ENCODE measurements at regions not wholly inside any gene's neighbourhood (a gene's known extent, or its start where the extent isn't known, plus 50 kb on each side); places are given as distances from the start of the nearest gene placed in this dataset.

GRCh38 chr15:81774309-81774708 is 271.5 kb downstream of the MEX3B start:
- no peak overlapping the region for H2AFZ ChIP-seq (ENCODE audit: low read depth)
- DNase-seq, result no peak
- no peaks in the 10 kb centered on the region for H3K79me2 ChIP-seq (ENCODE audit: insufficient read depth)
- no peak overlapping the region for H3K4me2 ChIP-seq
- ChIA-PET CTCF (interaction anchor here (1.0 kb wide), 2 partner anchors 13 to 35 kb away, joined by 3 read pairs; no protein-coding TSS in a partner anchor), POLR2A (no interaction called here)
- no peak overlapping the region for H3K9ac ChIP-seq
- no peaks in the 10 kb centered on the region for H3K9me2 ChIP-seq
- no peak overlapping the region for H3K27ac ChIP-seq (ENCODE audit: low read depth in 2 of 2, low read length in 1 of 2)
- no peaks in the 10 kb centered on the region for H3K9me3 ChIP-seq
- H3K4me3 ChIP-seq (ENCODE audit: low read depth in 2 of 2, low read length in 1 of 2), result no peak overlapping the region
- H3K4me1 ChIP-seq (ENCODE audit: control insufficient read depth in 1 of 2, insufficient read depth in 2 of 2, low read depth in 1 of 2, low read length in 1 of 2), result no peaks in the 10 kb centered on the region; a peak in 1 of 4 replicates
- H3F3A ChIP-seq (replicated peaks; ENCODE audit: insufficient read depth), result no peaks in the 10 kb centered on the region
- H3K36me3 ChIP-seq (replicated peaks in 1 of 2; ENCODE audit: control insufficient read depth in 1 of 2, insufficient read depth in 2 of 2, low read length in 1 of 2), result no peaks in the 10 kb centered on the region
- H3K27me3 ChIP-seq (ENCODE audit: insufficient read depth), result no peaks in the 10 kb centered on the region
- TF ChIP-seq TAF1 (IDR thresholded peaks at IDR 0.05; ENCODE audit: borderline replicate concordance, low read depth, low read length) (no peak), REST (IDR thresholded peaks at IDR 0.05; ENCODE audit: low read depth, low read length) (no peak), CHD2 (IDR thresholded peaks at IDR 0.05; ENCODE audit: low read length, partially characterized antibody) (no peak), PBX3 (IDR thresholded peaks at IDR 0.05) (no peak), SIN3A (IDR thresholded peaks at IDR 0.05; ENCODE audit: borderline replicate concordance, low read depth, low read length) (no peak), NRF1 (IDR thresholded peaks at IDR 0.05; ENCODE audit: low read depth, low read length) (no peak), FOSL2 (IDR thresholded peaks at IDR 0.05; ENCODE audit: borderline replicate concordance, low read depth) (no peak), ZBTB33 (IDR thresholded peaks at IDR 0.05; ENCODE audit: borderline replicate concordance, low read depth) (no peak), ELF1 (IDR thresholded peaks at IDR 0.05) (no peak), FOXM1 (IDR thresholded peaks at IDR 0.05; ENCODE audit: low read depth) (no peak), YY1 (IDR thresholded peaks at IDR 0.05; ENCODE audit: low read depth) (no peak), RXRA (IDR thresholded peaks at IDR 0.05; ENCODE audit: borderline replicate concordance, low read depth) (no peak), RAD21 (IDR thresholded peaks at IDR 0.05; ENCODE audit: low read length) (no peak), POLR2AphosphoS5 (IDR thresholded peaks at IDR 0.05; ENCODE audit: low read depth, low read length) (no peak), IRF3 (IDR thresholded peaks at IDR 0.05; ENCODE audit: low read depth, low read length) (no peak), RFX5 (IDR thresholded peaks at IDR 0.05; ENCODE audit: low read length) (no peak), SMC3 (IDR thresholded peaks at IDR 0.05; ENCODE audit: low read depth, low read length) (no peak)
- TF ChIP-seq, protein P1, sequence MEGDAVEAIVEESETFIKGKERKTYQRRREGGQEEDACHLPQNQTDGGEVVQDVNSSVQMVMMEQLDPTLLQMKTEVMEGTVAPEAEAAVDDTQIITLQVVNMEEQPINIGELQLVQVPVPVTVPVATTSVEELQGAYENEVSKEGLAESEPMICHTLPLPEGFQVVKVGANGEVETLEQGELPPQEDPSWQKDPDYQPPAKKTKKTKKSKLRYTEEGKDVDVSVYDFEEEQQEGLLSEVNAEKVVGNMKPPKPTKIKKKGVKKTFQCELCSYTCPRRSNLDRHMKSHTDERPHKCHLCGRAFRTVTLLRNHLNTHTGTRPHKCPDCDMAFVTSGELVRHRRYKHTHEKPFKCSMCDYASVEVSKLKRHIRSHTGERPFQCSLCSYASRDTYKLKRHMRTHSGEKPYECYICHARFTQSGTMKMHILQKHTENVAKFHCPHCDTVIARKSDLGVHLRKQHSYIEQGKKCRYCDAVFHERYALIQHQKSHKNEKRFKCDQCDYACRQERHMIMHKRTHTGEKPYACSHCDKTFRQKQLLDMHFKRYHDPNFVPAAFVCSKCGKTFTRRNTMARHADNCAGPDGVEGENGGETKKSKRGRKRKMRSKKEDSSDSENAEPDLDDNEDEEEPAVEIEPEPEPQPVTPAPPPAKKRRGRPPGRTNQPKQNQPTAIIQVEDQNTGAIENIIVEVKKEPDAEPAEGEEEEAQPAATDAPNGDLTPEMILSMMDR (IDR thresholded peaks at IDR 0.05), result no peak
- no peaks in the 10 kb centered on the region for H4K20me1 ChIP-seq (ENCODE audit: insufficient read depth)
